ENCODE measurements at regions not wholly inside any gene's neighbourhood (a gene's known extent, or its start where the extent isn't known, plus 50 kb on each side); places are given as distances from the start of the nearest gene placed in this dataset.
A peak's percentile ranks its signal among the peaks of the same experiment; 100 is the strongest.

- Histone ChIP-seq H3K56ac (replicated peaks; ENCODE audit: insufficient read length, low read depth, low read length) (no peak overlapping the region), H4K8ac (ENCODE audit: extremely low read depth, insufficient read depth, low read length) (no peak overlapping the region), H3K14ac (ENCODE audit: insufficient read length) (no peak overlapping the region), H3K36me3 (ENCODE audit: control insufficient read depth in 2 of 4, insufficient read depth in 4 of 4, low read length in 3 of 4) (no peaks in the 10 kb centered on the region), H2BK20ac (ENCODE audit: low read length) (peak overlapping the region; percentile 66; the same call in 1 of the 2 replicates), H3K27ac (ENCODE audit: low read depth, low read length) (no peak overlapping the region), H3K18ac (ENCODE audit: extremely low read depth, low read length) (no peak overlapping the region; the same call in 1 of the 2 replicates), H3K79me2 (ENCODE audit: control insufficient read depth in 1 of 2, insufficient read depth in 2 of 2, low read length in 2 of 2) (no peaks in the 10 kb centered on the region), H2AK5ac (ENCODE audit: low read depth, low read length) (no peak overlapping the region), H3K4me2 (ENCODE audit: insufficient read depth in 1 of 2, low read depth in 2 of 2, low read length in 2 of 2) (no peak overlapping the region), H2BK15ac (ENCODE audit: low read length) (no peak overlapping the region), H4K5ac (ENCODE audit: insufficient read length, low read depth, low read length) (peak overlapping the region; percentile 26), H3K4ac (replicated peaks; ENCODE audit: insufficient read length, low read depth, low read length) (no peak overlapping the region), H4K20me1 (replicated peaks in 1 of 2; ENCODE audit: control insufficient read depth in 1 of 2, insufficient read depth in 2 of 2, low read length in 2 of 2) (no peaks in the 10 kb centered on the region), H3K9me3 (ENCODE audit: insufficient read depth in 2 of 2, low read depth in 1 of 2, low read length in 1 of 2) (no peaks in the 10 kb centered on the region), H4K91ac (replicated peaks; ENCODE audit: insufficient read length, low read length) (no peak overlapping the region), H3K79me1 (ENCODE audit: low read depth, low read length) (no peaks in the 10 kb centered on the region), H3K27me3 (replicated peaks in 1 of 4; ENCODE audit: control insufficient read depth in 3 of 4, extremely low read depth in 1 of 4, insufficient read depth in 3 of 4, low read length in 3 of 4) (no peaks in the 10 kb centered on the region), H3K4me3 (ENCODE audit: extremely low read depth in 1 of 4, insufficient read depth in 2 of 4, low read depth in 3 of 4, low read length in 4 of 4) (no peak overlapping the region), H2BK5ac (ENCODE audit: low read depth, low read length) (no peak overlapping the region), H3K23ac (ENCODE audit: insufficient read length) (no peak overlapping the region), H2BK120ac (replicated peaks; ENCODE audit: low read depth, low read length) (no peak overlapping the region), H3K4me1 (replicated peaks in 1 of 4; ENCODE audit: control insufficient read depth in 3 of 4, insufficient read depth in 4 of 4, low read length in 3 of 4) (peaks cover 0 to 5% (median 2%) of the 10 kb centered on the region in 4 experiments; a peak in 2 of 7 replicates), H2BK12ac (ENCODE audit: low read depth, low read length) (no peak overlapping the region), H2AFZ (ENCODE audit: low read length) (no peak overlapping the region), H3K9ac (replicated peaks in 1 of 4; ENCODE audit: extremely low read depth in 1 of 4, low read depth in 3 of 4, low read length in 3 of 4) (no peak overlapping the region), H3K23me2 (ENCODE audit: low read depth, low read length) (no peaks in the 10 kb centered on the region)
- 88% methylated on average over 5 of the region's 5 CpGs; no CpG with 5 or more reads in 1 of the 2 experiments for WGBS, 2 experiments (ENCODE audit: extremely low coverage in 1 of 2, insufficient coverage in 1 of 2, insufficient read length in 1 of 2, insufficient replicate concordance in 2 of 2, low coverage in 1 of 2, low lambda C conversion rate in 2 of 2, missing lambda C conversion rate in 1 of 2)
- no peak for DNase-seq (ENCODE audit: low read depth in 1 of 2, low spot score in 2 of 2)
- FAIRE-seq, result no peak
- TF ChIP-seq MAFK (IDR thresholded peaks at IDR 0.05; ENCODE audit: low read depth, low read length) (peak; percentile 61; the same call in 1 of the 2 replicates), NRF1 (IDR thresholded peaks at IDR 0.05; ENCODE audit: low read depth, low read length) (no peak)
- ChIA-PET POLR2A (ENCODE audit: partially characterized antibody) (interaction anchor here (0.6 kb wide), 1 partner anchor 193 kb away, joined by 3 read pairs; no protein-coding TSS in a partner anchor), CTCF (ENCODE audit: partially characterized antibody) (no interaction called here)
Observed at GRCh38 chr6:90778417-90779203, 191.7 kb upstream of the MAP3K7 start.

All from H1 (cell line).